Right lobe of liver (tissue), 1 donor: ENCODE measurements at regions not wholly inside any gene's neighbourhood (a gene's known extent, or its start where the extent isn't known, plus 50 kb on each side); places are given as distances from the start of the nearest gene placed in this dataset.

Experiments
- small RNA-seq, 2 experiments: library from RNA; depleted of rRNA; stranded (forward); fragments of <200 nt; gene quantifications; one replicate each; pipeline ENCODE3, GENCODE V24; 2016

Small RNA genes lying in the stretch of these regions (small RNA-seq; reads per million reads assigned to genes)
- 0 reads per million in 2 experiments for gene AL391987.6
